ENCODE measurements at regions not wholly inside any gene's neighbourhood (a gene's known extent, or its start where the extent isn't known, plus 50 kb on each side); places are given as distances from the start of the nearest gene placed in this dataset.

- Mint-ChIP-seq H3K36me3 (no peaks in the 10 kb centered on the region), H3K27ac (no peak overlapping the region), H3K9me3 (peaks cover 0 to 3% (median 0%) of the 10 kb centered on the region in 7 donors), H3K27me3 (peaks cover 17% of the 10 kb centered on the region), H3K4me3 (no peak overlapping the region), H3K4me1 (no peaks in the 10 kb centered on the region)
- ATAC-seq (ENCODE audit: low read depth in 2 of 2) (no peak), DNase-seq (no peak)
- Histone ChIP-seq H3K4me3 (ENCODE audit: low read depth, low read length) (no peak overlapping the region), H3K4me1 (ENCODE audit: control insufficient read depth, insufficient read depth, low read length, poor library complexity, severe bottlenecking) (no peaks in the 10 kb centered on the region), H3K27ac (ENCODE audit: insufficient read depth, low read length, poor library complexity, severe bottlenecking) (no peak overlapping the region), H3K9me3 (ENCODE audit: control insufficient read depth in 2 of 2, low read length in 2 of 2) (no peaks in the 10 kb centered on the region), H3K27me3 (ENCODE audit: control insufficient read depth, insufficient read depth, low read length) (peaks cover 8% of the 10 kb centered on the region), H3K36me3 (ENCODE audit: control insufficient read depth, insufficient read depth, low read length) (no peaks in the 10 kb centered on the region)
Observed at GRCh38 chr2:118301248-118301647, 213.0 kb downstream of the INSIG2 start.

GRCh38 chr2:118300832-118301231 lies 212.6 kb downstream of the INSIG2 start:
- no peak overlapping the region for H3K4me3 Mint-ChIP-seq
- DNase-seq = no peak
- H3K27me3 ChIP-seq (ENCODE audit: control insufficient read depth, insufficient read depth, low read length) = peaks cover 8% of the 10 kb centered on the region
- no peak overlapping the region for H3K27ac Mint-ChIP-seq
- H3K9me3 Mint-ChIP-seq = peaks cover 0 to 3% (median 0%) of the 10 kb centered on the region in 7 donors
- H3K27me3 Mint-ChIP-seq = peaks cover 17% of the 10 kb centered on the region
- no peak for ATAC-seq (ENCODE audit: low read depth in 2 of 2)
- H3K4me1 Mint-ChIP-seq = no peaks in the 10 kb centered on the region
- no peak overlapping the region for H3K4me3 ChIP-seq (ENCODE audit: low read depth, low read length)
- no peaks in the 10 kb centered on the region for H3K9me3 ChIP-seq (ENCODE audit: control insufficient read depth in 2 of 2, low read length in 2 of 2)
- no peak overlapping the region for H3K27ac ChIP-seq (ENCODE audit: insufficient read depth, low read length, poor library complexity, severe bottlenecking)
- no peaks in the 10 kb centered on the region for H3K36me3 Mint-ChIP-seq
- no peaks in the 10 kb centered on the region for H3K36me3 ChIP-seq (ENCODE audit: control insufficient read depth, insufficient read depth, low read length)
- H3K4me1 ChIP-seq (ENCODE audit: control insufficient read depth, insufficient read depth, low read length, poor library complexity, severe bottlenecking) = no peaks in the 10 kb centered on the region

GRCh38 chr2:118296663-118297062 lies 208.4 kb downstream of the INSIG2 start:
- no peaks in the 10 kb centered on the region for H3K36me3 Mint-ChIP-seq
- no peaks in the 10 kb centered on the region for H3K4me1 Mint-ChIP-seq
- Histone ChIP-seq H3K27me3 (ENCODE audit: control insufficient read depth, insufficient read depth, low read length) (peaks cover 10% of the 10 kb centered on the region), H3K27ac (ENCODE audit: insufficient read depth, low read length, poor library complexity, severe bottlenecking) (no peak overlapping the region), H3K36me3 (ENCODE audit: control insufficient read depth, insufficient read depth, low read length) (no peaks in the 10 kb centered on the region), H3K9me3 (ENCODE audit: control insufficient read depth in 2 of 2, low read length in 2 of 2) (no peaks in the 10 kb centered on the region), H3K4me3 (ENCODE audit: low read depth, low read length) (no peak overlapping the region), H3K4me1 (ENCODE audit: control insufficient read depth, insufficient read depth, low read length, poor library complexity, severe bottlenecking) (no peaks in the 10 kb centered on the region)
- H3K27me3 Mint-ChIP-seq = peaks cover 20% of the 10 kb centered on the region
- no peak overlapping the region for H3K4me3 Mint-ChIP-seq
- no peak overlapping the region for H3K27ac Mint-ChIP-seq
- DNase-seq = no peak
- no peak for ATAC-seq (ENCODE audit: low read depth in 2 of 2)
- peaks cover 0 to 3% (median 0%) of the 10 kb centered on the region in 7 donors for H3K9me3 Mint-ChIP-seq

- Mint-ChIP-seq H3K4me3 (no peak overlapping the region), H3K27ac (no peak overlapping the region), H3K4me1 (no peaks in the 10 kb centered on the region), H3K9me3 (peaks cover 0 to 3% (median 0%) of the 10 kb centered on the region in 7 donors), H3K27me3 (peaks cover 22% of the 10 kb centered on the region), H3K36me3 (no peaks in the 10 kb centered on the region)
- ATAC-seq (ENCODE audit: low read depth in 2 of 2) (no peak), DNase-seq (no peak)
- H3K27me3 ChIP-seq (ENCODE audit: control insufficient read depth, insufficient read depth, low read length) = peaks cover 8% of the 10 kb centered on the region
- no peak overlapping the region for H3K27ac ChIP-seq (ENCODE audit: insufficient read depth, low read length, poor library complexity, severe bottlenecking)
- no peaks in the 10 kb centered on the region for H3K36me3 ChIP-seq (ENCODE audit: control insufficient read depth, insufficient read depth, low read length)
- no peaks in the 10 kb centered on the region for H3K9me3 ChIP-seq (ENCODE audit: control insufficient read depth in 2 of 2, low read length in 2 of 2)
- H3K4me3 ChIP-seq (ENCODE audit: low read depth, low read length) = no peak overlapping the region
- no peaks in the 10 kb centered on the region for H3K4me1 ChIP-seq (ENCODE audit: control insufficient read depth, insufficient read depth, low read length, poor library complexity, severe bottlenecking)
Observed at GRCh38 chr2:118295592-118296390, 207.5 kb downstream of the INSIG2 start.

- no peak overlapping the region for H3K4me3 ChIP-seq (ENCODE audit: low read depth, low read length)
- no peak for ATAC-seq (ENCODE audit: low read depth in 2 of 2)
- no peaks in the 10 kb centered on the region for H3K36me3 ChIP-seq (ENCODE audit: control insufficient read depth, insufficient read depth, low read length)
- H3K27me3 Mint-ChIP-seq = peaks cover 18% of the 10 kb centered on the region
- no peaks in the 10 kb centered on the region for H3K9me3 ChIP-seq (ENCODE audit: control insufficient read depth in 2 of 2, low read length in 2 of 2)
- H3K36me3 Mint-ChIP-seq = no peaks in the 10 kb centered on the region
- H3K27ac Mint-ChIP-seq = no peak overlapping the region
- H3K27me3 ChIP-seq (ENCODE audit: control insufficient read depth, insufficient read depth, low read length) = peaks cover 5% of the 10 kb centered on the region
- no peak for DNase-seq
- no peak overlapping the region for H3K4me3 Mint-ChIP-seq
- H3K4me1 ChIP-seq (ENCODE audit: control insufficient read depth, insufficient read depth, low read length, poor library complexity, severe bottlenecking) = no peaks in the 10 kb centered on the region
- no peak overlapping the region for H3K27ac ChIP-seq (ENCODE audit: insufficient read depth, low read length, poor library complexity, severe bottlenecking)
- H3K9me3 Mint-ChIP-seq = peaks cover 0 to 3% (median 0%) of the 10 kb centered on the region in 7 donors
- no peaks in the 10 kb centered on the region for H3K4me1 Mint-ChIP-seq
Observed at GRCh38 chr2:118294063-118294462, 205.8 kb downstream of the INSIG2 start.

- Histone ChIP-seq H3K4me3 (ENCODE audit: low read depth, low read length) (no peak overlapping the region), H3K36me3 (ENCODE audit: control insufficient read depth, insufficient read depth, low read length) (no peaks in the 10 kb centered on the region), H3K9me3 (ENCODE audit: control insufficient read depth in 2 of 2, low read length in 2 of 2) (no peaks in the 10 kb centered on the region), H3K27ac (ENCODE audit: insufficient read depth, low read length, poor library complexity, severe bottlenecking) (no peak overlapping the region), H3K4me1 (ENCODE audit: control insufficient read depth, insufficient read depth, low read length, poor library complexity, severe bottlenecking) (no peaks in the 10 kb centered on the region), H3K27me3 (ENCODE audit: control insufficient read depth, insufficient read depth, low read length) (peaks cover 5% of the 10 kb centered on the region)
- no peak overlapping the region for H3K4me3 Mint-ChIP-seq
- H3K27me3 Mint-ChIP-seq = peaks cover 17% of the 10 kb centered on the region
- H3K4me1 Mint-ChIP-seq = no peaks in the 10 kb centered on the region
- H3K27ac Mint-ChIP-seq = no peak overlapping the region
- no peak for DNase-seq
- peaks cover 0 to 3% (median 0%) of the 10 kb centered on the region in 7 donors for H3K9me3 Mint-ChIP-seq
- no peak for ATAC-seq (ENCODE audit: low read depth in 2 of 2)
- H3K36me3 Mint-ChIP-seq = no peaks in the 10 kb centered on the region
Observed at GRCh38 chr2:118292991-118293390, 204.7 kb downstream of the INSIG2 start.

- Histone ChIP-seq H3K9me3 (ENCODE audit: control insufficient read depth in 2 of 2, low read length in 2 of 2) (no peaks in the 10 kb centered on the region), H3K4me1 (ENCODE audit: control insufficient read depth, insufficient read depth, low read length, poor library complexity, severe bottlenecking) (no peaks in the 10 kb centered on the region), H3K36me3 (ENCODE audit: control insufficient read depth, insufficient read depth, low read length) (no peaks in the 10 kb centered on the region), H3K27me3 (ENCODE audit: control insufficient read depth, insufficient read depth, low read length) (peaks cover 3% of the 10 kb centered on the region), H3K27ac (ENCODE audit: insufficient read depth, low read length, poor library complexity, severe bottlenecking) (no peak overlapping the region), H3K4me3 (ENCODE audit: low read depth, low read length) (no peak overlapping the region)
- ATAC-seq (ENCODE audit: low read depth in 2 of 2) (no peak), DNase-seq (no peak)
- H3K4me1 Mint-ChIP-seq = no peaks in the 10 kb centered on the region
- no peaks in the 10 kb centered on the region for H3K36me3 Mint-ChIP-seq
- no peak overlapping the region for H3K4me3 Mint-ChIP-seq
- peaks cover 18% of the 10 kb centered on the region for H3K27me3 Mint-ChIP-seq
- no peak overlapping the region for H3K27ac Mint-ChIP-seq
- H3K9me3 Mint-ChIP-seq = no peaks in the 10 kb centered on the region
Observed at GRCh38 chr2:118291251-118291880, 203.1 kb downstream of the INSIG2 start.
